Stimulated activated CD8-positive, alpha-beta memory T cell treated with anti-CD3 and anti-CD28 coated beads, Interleukin-4, amount 100 ng/mL, for 4 hours (primary cell): ENCODE measurements at regions not wholly inside any gene's neighbourhood (a gene's known extent, or its start where the extent isn't known, plus 50 kb on each side); places are given as distances from the start of the nearest gene placed in this dataset.
A peak's percentile ranks its signal among the peaks of the same experiment; 100 is the strongest.

Source experiments
- DNase-seq, 2 donors: peaks; one replicate each; pipeline ENCODE4 v3.0.0-alpha.2; 2020; ENCODE audit warnings: low read depth in 2 of 2, low spot score in 1 of 2

- no peak for DNase-seq
Observed at GRCh38 chr14:85959063-85959462, 429.1 kb downstream of the FLRT2 start.

GRCh38 chr14:85958069-85958468 lies 428.1 kb downstream of the FLRT2 start:
- no peak for DNase-seq

GRCh38 chr14:85953265-85953664 lies 423.3 kb downstream of the FLRT2 start:
- DNase-seq, result no peak

GRCh38 chr14:85948153-85948552 lies 418.2 kb downstream of the FLRT2 start:
- DNase-seq, result no peak

- DNase-seq, result no peak
Observed at GRCh38 chr14:85947461-85948139, 417.7 kb downstream of the FLRT2 start.

GRCh38 chr14:85943192-85943591 lies 413.2 kb downstream of the FLRT2 start:
- DNase-seq, result no peak

GRCh38 chr14:85934886-85935254 lies 404.9 kb downstream of the FLRT2 start:
- no peak for DNase-seq

GRCh38 chr14:85934123-85934885 lies 404.4 kb downstream of the FLRT2 start:
- peak; percentile 18 to 33 for DNase-seq

- no peak for DNase-seq
Observed at GRCh38 chr14:85921241-85921640, 391.3 kb downstream of the FLRT2 start.

- no peak for DNase-seq
Observed at GRCh38 chr14:85917716-85918115, 387.8 kb downstream of the FLRT2 start.

- no peak for DNase-seq
Observed at GRCh38 chr14:85915711-85916110, 385.8 kb downstream of the FLRT2 start.

GRCh38 chr14:85912141-85912540 lies 382.2 kb downstream of the FLRT2 start:
- DNase-seq, result no peak

- no peak for DNase-seq
Observed at GRCh38 chr14:85911044-85911443, 381.1 kb downstream of the FLRT2 start.

GRCh38 chr14:85909581-85909980 lies 379.6 kb downstream of the FLRT2 start:
- DNase-seq, result no peak

GRCh38 chr14:85907536-85907935 lies 377.6 kb downstream of the FLRT2 start:
- no peak for DNase-seq

- no peak for DNase-seq
Observed at GRCh38 chr14:85897808-85898207, 367.9 kb downstream of the FLRT2 start.

- no peak for DNase-seq
Observed at GRCh38 chr14:85895603-85896002, 365.7 kb downstream of the FLRT2 start.

GRCh38 chr14:85892251-85892650 lies 362.3 kb downstream of the FLRT2 start:
- DNase-seq, result no peak

GRCh38 chr14:85883966-85884365 lies 354.0 kb downstream of the FLRT2 start:
- DNase-seq, result no peak

GRCh38 chr14:85883101-85883500 lies 353.2 kb downstream of the FLRT2 start:
- no peak for DNase-seq

- no peak for DNase-seq
Observed at GRCh38 chr14:85881935-85882334, 352.0 kb downstream of the FLRT2 start.

GRCh38 chr14:85878874-85879273 lies 348.9 kb downstream of the FLRT2 start:
- DNase-seq, result no peak

GRCh38 chr14:85873006-85873405 lies 343.1 kb downstream of the FLRT2 start:
- DNase-seq, result no peak
